NCI-H2107 (cell line): ENCODE measurements at regions not wholly inside any gene's neighbourhood (a gene's known extent, or its start where the extent isn't known, plus 50 kb on each side); places are given as distances from the start of the nearest gene placed in this dataset.
"Not testable (repeated sequence)": the region's sequence is repeated elsewhere in the genome, so short reads cannot be mapped to it uniquely, and the experiment has no call there.

Source experiments
- DNase-seq: peaks from one replicate; lab custom pipeline; 2025; lab: John Stamatoyannopoulos, UW

DNA sequence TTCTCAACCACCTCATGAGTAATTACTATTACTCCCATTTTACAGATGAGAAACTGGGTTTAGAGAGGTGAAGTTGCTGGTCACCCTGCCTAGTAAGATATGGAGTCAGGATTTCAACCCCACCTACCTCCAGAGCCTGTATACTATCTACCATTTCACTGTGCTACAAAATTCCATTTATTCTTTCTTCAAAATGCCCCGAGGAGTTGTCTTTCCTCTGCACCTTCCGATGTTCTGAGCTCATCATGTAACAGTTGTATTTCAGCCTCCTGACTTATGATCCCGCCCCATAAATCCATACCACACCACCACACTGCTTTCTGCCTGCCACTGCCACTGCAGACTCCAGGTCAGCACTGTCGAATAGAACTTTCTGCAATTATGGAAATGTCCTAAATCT lies 71.3 kb upstream of the SLC25A36 start:
- no peak for DNase-seq

DNA sequence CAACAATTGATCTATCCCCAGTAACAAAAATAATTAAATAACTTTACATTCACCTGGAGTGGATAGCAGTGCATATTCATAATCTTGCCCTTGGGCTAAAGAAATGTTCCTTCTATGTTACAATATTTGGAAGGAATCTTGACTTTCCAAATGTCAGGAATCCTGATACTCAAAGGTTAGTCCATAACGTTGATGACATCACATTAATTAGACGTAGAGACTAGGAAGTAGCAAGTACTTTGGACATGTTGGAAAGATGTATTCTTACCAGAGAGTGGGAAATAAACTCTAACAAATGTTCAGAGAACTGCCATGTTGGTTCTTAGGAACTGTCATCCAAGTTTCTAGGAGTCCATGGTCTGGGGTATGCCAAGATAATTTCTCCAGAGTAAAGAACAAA lies 70.6 kb upstream of the SLC25A36 start:
- DNase-seq = no peak

DNA sequence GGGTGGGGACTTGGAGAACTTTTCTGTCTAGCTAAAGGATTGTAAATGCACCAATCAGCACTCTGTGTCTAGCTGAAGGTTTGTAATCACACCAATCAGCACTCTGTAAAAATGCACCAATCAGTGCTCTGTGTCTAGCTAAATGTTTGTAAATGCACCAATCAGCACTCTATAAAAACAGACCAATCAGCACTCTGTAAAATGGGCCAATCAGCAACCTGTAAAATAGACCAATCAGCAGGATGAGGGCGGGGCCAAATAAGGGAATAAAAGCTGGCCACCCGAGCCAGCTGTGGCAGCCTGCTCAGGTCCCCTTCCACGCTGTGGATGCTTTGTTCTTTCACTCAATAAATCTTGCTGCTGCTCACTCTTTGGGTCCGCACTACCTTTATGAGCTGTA lies 69.5 kb upstream of the SLC25A36 start:
- not testable (repeated sequence) for DNase-seq

DNA sequence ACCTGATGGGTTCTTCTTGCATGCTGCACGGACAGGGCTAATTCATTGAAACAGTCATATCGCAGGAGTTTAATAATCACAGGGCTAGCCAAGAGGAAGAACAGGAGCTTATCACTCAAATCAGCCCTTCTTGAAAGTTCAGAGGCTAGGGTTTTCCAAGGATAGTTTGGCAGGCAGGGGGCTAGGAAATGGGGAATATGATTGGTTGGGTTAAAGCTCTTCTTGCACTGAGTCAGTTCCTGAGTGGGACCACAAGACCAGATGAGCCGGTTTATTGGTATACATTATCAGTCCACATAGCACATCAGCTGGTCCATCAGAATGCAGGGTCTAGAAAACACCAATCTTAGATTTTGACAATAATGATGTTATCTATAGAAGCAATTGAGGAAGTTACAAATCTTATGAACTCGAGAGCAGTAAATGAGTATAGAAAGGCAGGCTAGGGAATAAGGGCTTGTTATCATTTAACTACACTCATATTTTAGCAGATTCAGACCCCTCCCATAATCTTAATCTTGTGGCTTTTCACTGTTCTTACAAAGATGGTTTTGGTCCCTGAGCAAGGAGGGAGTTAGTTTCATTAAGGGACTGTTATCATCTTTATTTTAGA lies 58.1 kb upstream of the SLC25A36 start:
- no peak for DNase-seq

DNA sequence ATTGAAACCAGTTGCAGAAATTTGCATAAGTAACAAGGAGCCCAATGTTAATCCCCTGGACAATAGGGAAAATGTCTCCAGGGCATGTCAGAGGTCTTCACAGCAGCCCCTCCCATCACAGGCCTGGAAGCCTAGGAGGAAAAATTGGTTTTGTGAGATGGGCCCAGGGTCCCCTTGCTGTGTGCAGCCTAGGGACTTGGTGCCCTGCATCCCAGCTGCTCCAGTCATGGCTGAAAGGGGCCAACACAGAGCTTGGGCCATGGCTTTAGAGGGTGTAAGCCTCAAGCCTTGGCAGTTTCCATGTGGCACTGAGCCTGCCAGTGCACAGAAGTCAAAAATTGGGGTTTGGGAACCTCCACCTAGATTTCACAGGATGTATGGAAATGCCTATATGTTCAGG lies 55.9 kb upstream of the SLC25A36 start:
- not testable (repeated sequence) for DNase-seq
